ENCODE measurements at regions not wholly inside any gene's neighbourhood (a gene's known extent, or its start where the extent isn't known, plus 50 kb on each side); places are given as distances from the start of the nearest gene placed in this dataset.

GRCh38 chr9:89956331-89956730 lies 351.5 kb downstream of the GADD45G start:
- no peak for TF ChIP-seq CTCF (IDR thresholded peaks at IDR 0.05)
- no peak for ATAC-seq
- no peaks in the 10 kb centered on the region for H3K4me1 ChIP-seq (ENCODE audit: low read depth)
- no peaks in the 10 kb centered on the region for H3K36me3 ChIP-seq (ENCODE audit: low read depth)
- H3K9me3 ChIP-seq, result no peaks in the 10 kb centered on the region
- H3K4me3 ChIP-seq, result no peak overlapping the region
- no peak for DNase-seq
- intact Hi-C loops (cut with DNase I, micrococcal nuclease), result no loop called here

- ATAC-seq (no peak), DNase-seq (no peak)
- Histone ChIP-seq H3K9me3 (no peaks in the 10 kb centered on the region), H3K4me1 (ENCODE audit: low read depth) (peaks cover 2% of the 10 kb centered on the region), H3K36me3 (ENCODE audit: low read depth) (no peaks in the 10 kb centered on the region), H3K4me3 (no peak overlapping the region)
- TF ChIP-seq CTCF (IDR thresholded peaks at IDR 0.05), result no peak
- intact Hi-C loops (cut with DNase I, micrococcal nuclease), result no loop called here
Measured at GRCh38 chr9:89956907-89957306, 352.1 kb downstream of the GADD45G start.

- ATAC-seq (no peak), DNase-seq (no peak)
- H3K4me1 ChIP-seq (ENCODE audit: low read depth), result peaks cover 2% of the 10 kb centered on the region
- no peaks in the 10 kb centered on the region for H3K9me3 ChIP-seq
- intact Hi-C loops (cut with DNase I, micrococcal nuclease), result no loop called here
- H3K36me3 ChIP-seq (ENCODE audit: low read depth), result no peaks in the 10 kb centered on the region
- H3K4me3 ChIP-seq, result no peak overlapping the region
- no peak for TF ChIP-seq CTCF (IDR thresholded peaks at IDR 0.05)
Measured at GRCh38 chr9:89958086-89958485, 353.3 kb downstream of the GADD45G start.

- Histone ChIP-seq H3K4me3 (no peak overlapping the region), H3K4me1 (ENCODE audit: low read depth) (peaks cover 2% of the 10 kb centered on the region), H3K36me3 (ENCODE audit: low read depth) (no peaks in the 10 kb centered on the region), H3K9me3 (no peaks in the 10 kb centered on the region)
- ATAC-seq (peak; percentile 16), DNase-seq (peak in 1 of 3 donors; percentile 27)
- no peak for TF ChIP-seq CTCF (IDR thresholded peaks at IDR 0.05)
- intact Hi-C loops (cut with DNase I, micrococcal nuclease), result no loop called here
Measured at GRCh38 chr9:89961616-89962341, 357.0 kb downstream of the GADD45G start.

GRCh38 chr9:89963280-89963679 lies 358.5 kb downstream of the GADD45G start:
- intact Hi-C loops (cut with DNase I, micrococcal nuclease), result no loop called here
- Histone ChIP-seq H3K4me1 (ENCODE audit: low read depth) (peaks cover 2% of the 10 kb centered on the region), H3K4me3 (no peak overlapping the region), H3K9me3 (no peaks in the 10 kb centered on the region), H3K36me3 (ENCODE audit: low read depth) (no peaks in the 10 kb centered on the region)
- no peak for TF ChIP-seq CTCF (IDR thresholded peaks at IDR 0.05)
- no peak for ATAC-seq
- no peak for DNase-seq

GRCh38 chr9:89967527-89967926 lies 362.7 kb downstream of the GADD45G start:
- H3K9me3 ChIP-seq, result no peaks in the 10 kb centered on the region
- intact Hi-C loops (cut with DNase I, micrococcal nuclease), result no loop called here
- no peak for TF ChIP-seq CTCF (IDR thresholded peaks at IDR 0.05)
- ATAC-seq (no peak), DNase-seq (no peak)
- peaks cover 12% of the 10 kb centered on the region for H3K4me1 ChIP-seq (ENCODE audit: low read depth)
- H3K4me3 ChIP-seq, result no peak overlapping the region
- H3K36me3 ChIP-seq (ENCODE audit: low read depth), result no peaks in the 10 kb centered on the region
